ENCODE measurements at regions not wholly inside any gene's neighbourhood (a gene's known extent, or its start where the extent isn't known, plus 50 kb on each side); places are given as distances from the start of the nearest gene placed in this dataset.

DNA sequence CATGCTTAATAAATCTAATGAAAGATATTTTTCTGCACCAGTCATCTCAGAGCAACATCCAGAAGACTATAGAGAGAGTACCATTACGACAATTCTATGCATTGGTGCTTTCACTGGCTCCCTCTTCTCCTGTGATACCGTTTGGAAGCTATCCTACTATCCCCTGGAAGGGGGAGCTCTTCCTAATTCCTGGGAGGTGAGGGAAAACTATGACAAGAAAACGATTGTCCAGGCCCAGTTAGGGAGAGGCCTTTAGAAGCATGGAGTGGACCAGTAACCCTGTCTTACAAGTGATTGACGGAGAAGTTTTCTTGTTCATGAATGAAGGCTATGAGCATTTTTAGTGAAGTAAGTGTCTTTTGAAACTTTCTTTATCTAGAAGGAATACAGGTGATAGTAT lies 150.2 kb downstream of the TANC2 start:
- intact Hi-C loops (cut with micrococcal nuclease; ENCODE audit: unreplicated experiment): no loop called here
- Histone ChIP-seq H3K27me3 (ENCODE audit: insufficient read depth, low read depth) (no peaks in the 10 kb centered on the region), H3K4me2 (no peak overlapping the region), H3K4me1 (replicated peaks; ENCODE audit: insufficient read depth) (peaks cover 14% of the 10 kb centered on the region), H3K9me3 (ENCODE audit: insufficient read depth, low read depth) (no peaks in the 10 kb centered on the region), H4K20me1 (ENCODE audit: insufficient read depth) (peaks cover 75% of the 10 kb centered on the region), H3K4me3 (no peak overlapping the region), H3K36me3 (ENCODE audit: low read depth) (no peaks in the 10 kb centered on the region), H3F3A (ENCODE audit: insufficient read depth, low read depth) (peaks cover 62% of the 10 kb centered on the region; the same call in 1 of the 2 replicates), H3K27ac (no peak overlapping the region), H2AFZ (no peak overlapping the region), H3K9me2 (ENCODE audit: insufficient read depth) (no peaks in the 10 kb centered on the region), H3K79me2 (ENCODE audit: low read depth) (peaks cover 79% of the 10 kb centered on the region)
- BruUV-seq (replicated peaks): no TSS peak
- ChIA-PET POLR2A (ENCODE audit: unreplicated experiment) (no interaction called here), CTCF (no interaction called here)
- DNase-seq: no peak
- TF ChIP-seq, protein P1, sequence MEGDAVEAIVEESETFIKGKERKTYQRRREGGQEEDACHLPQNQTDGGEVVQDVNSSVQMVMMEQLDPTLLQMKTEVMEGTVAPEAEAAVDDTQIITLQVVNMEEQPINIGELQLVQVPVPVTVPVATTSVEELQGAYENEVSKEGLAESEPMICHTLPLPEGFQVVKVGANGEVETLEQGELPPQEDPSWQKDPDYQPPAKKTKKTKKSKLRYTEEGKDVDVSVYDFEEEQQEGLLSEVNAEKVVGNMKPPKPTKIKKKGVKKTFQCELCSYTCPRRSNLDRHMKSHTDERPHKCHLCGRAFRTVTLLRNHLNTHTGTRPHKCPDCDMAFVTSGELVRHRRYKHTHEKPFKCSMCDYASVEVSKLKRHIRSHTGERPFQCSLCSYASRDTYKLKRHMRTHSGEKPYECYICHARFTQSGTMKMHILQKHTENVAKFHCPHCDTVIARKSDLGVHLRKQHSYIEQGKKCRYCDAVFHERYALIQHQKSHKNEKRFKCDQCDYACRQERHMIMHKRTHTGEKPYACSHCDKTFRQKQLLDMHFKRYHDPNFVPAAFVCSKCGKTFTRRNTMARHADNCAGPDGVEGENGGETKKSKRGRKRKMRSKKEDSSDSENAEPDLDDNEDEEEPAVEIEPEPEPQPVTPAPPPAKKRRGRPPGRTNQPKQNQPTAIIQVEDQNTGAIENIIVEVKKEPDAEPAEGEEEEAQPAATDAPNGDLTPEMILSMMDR (conservative IDR thresholded peaks at IDR 0.05): no peak; the same call in 1 of the 2 replicates
- no peak for TF ChIP-seq EZH2 (IDR thresholded peaks at IDR 0.05; ENCODE audit: low read depth)

GRCh38 chr17:63116967-63117830 lies 151.2 kb downstream of the TANC2 start:
- ChIA-PET CTCF (no interaction called here), POLR2A (ENCODE audit: unreplicated experiment) (interaction anchor here (0.6 kb wide), 1 partner anchor 404 kb away, joined by 3 read pairs; no protein-coding TSS in a partner anchor)
- BruUV-seq (replicated peaks): no TSS peak
- Histone ChIP-seq H3K27me3 (ENCODE audit: insufficient read depth, low read depth) (no peaks in the 10 kb centered on the region), H3K79me2 (ENCODE audit: low read depth) (peaks cover 81% of the 10 kb centered on the region), H3K27ac (no peak overlapping the region), H3K4me2 (no peak overlapping the region), H3K4me1 (replicated peaks; ENCODE audit: insufficient read depth) (peaks cover 14% of the 10 kb centered on the region), H3K9me3 (ENCODE audit: insufficient read depth, low read depth) (no peaks in the 10 kb centered on the region), H3F3A (ENCODE audit: insufficient read depth, low read depth) (peaks cover 60% of the 10 kb centered on the region; the same call in 1 of the 2 replicates), H3K36me3 (ENCODE audit: low read depth) (no peaks in the 10 kb centered on the region), H3K4me3 (no peak overlapping the region), H2AFZ (no peak overlapping the region), H3K9me2 (ENCODE audit: insufficient read depth) (no peaks in the 10 kb centered on the region), H4K20me1 (ENCODE audit: insufficient read depth) (peaks cover 68% of the 10 kb centered on the region)
- no peak for DNase-seq
- intact Hi-C loops (cut with micrococcal nuclease; ENCODE audit: unreplicated experiment): no loop called here
- TF ChIP-seq, protein P1 (conservative IDR thresholded peaks at IDR 0.05): no peak
- TF ChIP-seq EZH2 (IDR thresholded peaks at IDR 0.05; ENCODE audit: low read depth): no peak

DNA sequence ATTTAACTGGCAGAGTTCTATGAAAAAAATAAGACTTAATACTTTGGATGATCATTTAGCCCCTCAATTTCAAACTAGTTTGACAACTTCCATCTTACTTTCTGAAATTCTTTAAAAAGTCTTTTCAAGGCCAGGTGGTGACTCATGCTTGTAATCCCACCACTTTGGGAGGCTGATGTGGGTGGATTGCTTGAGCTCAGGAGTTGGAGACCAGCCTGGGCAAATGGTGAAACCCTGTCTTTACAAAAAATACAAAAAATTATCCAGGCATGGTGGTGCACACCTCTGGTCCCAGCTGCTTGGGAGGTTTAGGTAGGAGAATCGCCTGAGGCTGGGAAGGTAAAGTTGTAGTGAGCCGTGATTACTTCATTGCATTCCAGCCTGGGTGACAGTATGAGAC lies 154.4 kb downstream of the TANC2 start:
- DNase-seq: peak; percentile 8 to 54
- no TSS peak for BruUV-seq (replicated peaks)
- peaks cover 14% of the 10 kb centered on the region for H3K4me1 ChIP-seq (replicated peaks; ENCODE audit: insufficient read depth)
- no peak overlapping the region for H3K4me3 ChIP-seq
- peaks cover 54% of the 10 kb centered on the region for H3F3A ChIP-seq (ENCODE audit: insufficient read depth, low read depth)
- intact Hi-C loops (cut with micrococcal nuclease; ENCODE audit: unreplicated experiment): no loop called here
- H3K27me3 ChIP-seq (ENCODE audit: insufficient read depth, low read depth): no peaks in the 10 kb centered on the region
- ChIA-PET CTCF (interaction anchor here (0.7 kb wide), 1 partner anchor 22 kb away, joined by 4 read pairs; no protein-coding TSS in a partner anchor), POLR2A (ENCODE audit: unreplicated experiment) (interaction anchor here (0.7 kb wide), 1 partner anchor 9 kb away, joined by 3 read pairs; no protein-coding TSS in a partner anchor)
- no peak overlapping the region for H3K4me2 ChIP-seq
- H3K79me2 ChIP-seq (ENCODE audit: low read depth): peaks cover 79% of the 10 kb centered on the region
- no peak overlapping the region for H3K27ac ChIP-seq
- H3K9me3 ChIP-seq (ENCODE audit: insufficient read depth, low read depth): no peaks in the 10 kb centered on the region
- no peak for TF ChIP-seq EZH2 (IDR thresholded peaks at IDR 0.05; ENCODE audit: low read depth)
- TF ChIP-seq, protein P1 (conservative IDR thresholded peaks at IDR 0.05): no peak
- no peak overlapping the region for H2AFZ ChIP-seq
- H4K20me1 ChIP-seq (ENCODE audit: insufficient read depth): peaks cover 57% of the 10 kb centered on the region
- no peaks in the 10 kb centered on the region for H3K9me2 ChIP-seq (ENCODE audit: insufficient read depth)
- H3K36me3 ChIP-seq (ENCODE audit: low read depth): no peaks in the 10 kb centered on the region
